NT2/D1 (cell line): ENCODE measurements at regions not wholly inside any gene's neighbourhood (a gene's known extent, or its start where the extent isn't known, plus 50 kb on each side); places are given as distances from the start of the nearest gene placed in this dataset.

Source experiments
- SUZ12 ChIP-seq: IDR thresholded peaks from 2 replicates; pipeline ENCODE4 v1.6.1; 2011; ENCODE audit not compliant: insufficient read length, insufficient read depth; ENCODE audit errors: extremely low read depth
- ZNF274 ChIP-seq: IDR thresholded peaks from 2 replicates; pipeline ENCODE4 v1.6.1; 2011; ENCODE audit warnings: mild to moderate bottlenecking, low read depth, low read length

DNA sequence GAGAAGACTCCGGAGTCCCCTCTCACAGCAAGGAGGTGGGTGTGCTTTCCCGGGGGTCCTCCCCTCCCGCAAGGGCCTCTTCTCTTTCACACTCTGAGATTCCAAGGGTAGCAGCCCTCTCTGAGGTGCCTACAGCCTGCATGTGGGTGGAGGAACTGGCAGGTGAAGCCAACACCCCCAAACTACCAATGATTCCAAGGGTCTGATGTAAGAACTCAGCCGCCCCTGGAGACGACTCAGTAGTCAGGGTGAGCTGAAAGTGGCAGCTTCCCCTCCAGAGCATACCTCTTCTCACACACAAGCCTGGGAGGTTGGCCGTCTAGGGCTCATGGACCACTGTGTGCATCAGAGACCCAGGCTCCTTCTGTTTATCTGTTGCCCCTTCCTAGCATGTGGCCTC is 66.1 kb downstream of the TSPAN17 start:
- TF ChIP-seq ZNF274, result no peak
- TF ChIP-seq SUZ12, result no peak
